Type B pancreatic cell (in vitro differentiated cells): ENCODE measurements at regions not wholly inside any gene's neighbourhood (a gene's known extent, or its start where the extent isn't known, plus 50 kb on each side); places are given as distances from the start of the nearest gene placed in this dataset.

Experiments
- DNase-seq: peaks from one replicate; pipeline ENCODE4 v3.0.0; 2021; ENCODE audit warnings: mixed read lengths; ENCODE audit not compliant: unreplicated experiment; ENCODE audit errors: extremely low spot score
- H3K27ac Mint-ChIP-seq: 2 replicates; pipeline ENCODE4 v1.8.0; 2021; ENCODE audit warnings: mild to moderate bottlenecking, mixed read lengths
- H3K27me3 Mint-ChIP-seq: 2 replicates; pipeline ENCODE4 v1.8.0; 2021; ENCODE audit warnings: mixed read lengths
- H3K36me3 Mint-ChIP-seq: 2 replicates; pipeline ENCODE4 v1.8.0; 2021; ENCODE audit warnings: mixed read lengths
- H3K4me1 Mint-ChIP-seq: one replicate; pipeline ENCODE4 v1.8.0; 2021; ENCODE audit warnings: mixed read lengths; ENCODE audit not compliant: unreplicated experiment
- H3K4me3 Mint-ChIP-seq: 2 replicates; pipeline ENCODE4 v1.8.0; 2021; ENCODE audit warnings: mild to moderate bottlenecking, mixed read lengths
- H3K9me3 Mint-ChIP-seq: 2 replicates; pipeline ENCODE4 v1.8.0; 2021; ENCODE audit warnings: mixed read lengths
- TF ChIP-seq, protein P1 (sequence below): fragments of 200-600 bp; sonication (generic); conservative IDR thresholded peaks from 2 replicates; pipeline ENCODE4 v1.5.0; 2021; ENCODE audit warnings: antibody characterized with exemption, mild to moderate bottlenecking

DNA sequence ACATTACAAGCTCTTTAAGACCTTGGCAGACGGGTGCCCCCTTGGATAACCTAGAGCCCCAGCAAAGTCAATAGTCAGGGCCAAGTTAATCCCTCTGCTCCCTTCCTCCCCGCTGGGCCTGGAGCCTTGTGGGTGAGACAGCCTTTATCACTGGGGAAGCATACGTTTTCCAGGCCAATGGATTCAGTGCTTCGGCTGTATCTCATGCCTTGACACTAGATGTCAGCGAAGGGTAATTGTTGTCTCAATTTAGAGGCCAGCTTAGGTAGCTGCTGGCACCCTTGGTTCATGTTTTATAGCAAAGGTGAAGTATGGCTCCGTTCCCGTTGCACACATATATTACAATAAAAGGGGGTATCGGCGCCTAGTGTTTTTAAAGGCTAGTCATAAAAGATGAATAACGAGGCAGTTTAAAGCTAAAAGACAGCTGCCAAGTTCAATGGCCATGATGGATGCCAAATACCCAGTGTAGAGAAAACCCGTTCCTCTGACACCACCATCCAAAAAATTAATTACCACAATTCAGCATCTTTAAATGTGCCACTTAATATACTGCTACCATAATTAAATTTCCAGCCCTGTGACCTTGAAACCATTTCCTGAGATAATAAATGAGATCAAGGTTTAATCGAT lies 52.3 kb upstream of the BNIP2 start:
- Mint-ChIP-seq H3K27me3 (peaks cover 26% of the 10 kb centered on the region), H3K4me1 (no peaks in the 10 kb centered on the region), H3K4me3 (no peak overlapping the region), H3K27ac (no peak overlapping the region), H3K9me3 (peaks cover 8% of the 10 kb centered on the region), H3K36me3 (no peaks in the 10 kb centered on the region)
- TF ChIP-seq, protein P1, sequence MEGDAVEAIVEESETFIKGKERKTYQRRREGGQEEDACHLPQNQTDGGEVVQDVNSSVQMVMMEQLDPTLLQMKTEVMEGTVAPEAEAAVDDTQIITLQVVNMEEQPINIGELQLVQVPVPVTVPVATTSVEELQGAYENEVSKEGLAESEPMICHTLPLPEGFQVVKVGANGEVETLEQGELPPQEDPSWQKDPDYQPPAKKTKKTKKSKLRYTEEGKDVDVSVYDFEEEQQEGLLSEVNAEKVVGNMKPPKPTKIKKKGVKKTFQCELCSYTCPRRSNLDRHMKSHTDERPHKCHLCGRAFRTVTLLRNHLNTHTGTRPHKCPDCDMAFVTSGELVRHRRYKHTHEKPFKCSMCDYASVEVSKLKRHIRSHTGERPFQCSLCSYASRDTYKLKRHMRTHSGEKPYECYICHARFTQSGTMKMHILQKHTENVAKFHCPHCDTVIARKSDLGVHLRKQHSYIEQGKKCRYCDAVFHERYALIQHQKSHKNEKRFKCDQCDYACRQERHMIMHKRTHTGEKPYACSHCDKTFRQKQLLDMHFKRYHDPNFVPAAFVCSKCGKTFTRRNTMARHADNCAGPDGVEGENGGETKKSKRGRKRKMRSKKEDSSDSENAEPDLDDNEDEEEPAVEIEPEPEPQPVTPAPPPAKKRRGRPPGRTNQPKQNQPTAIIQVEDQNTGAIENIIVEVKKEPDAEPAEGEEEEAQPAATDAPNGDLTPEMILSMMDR, result peak; percentile 51
- DNase-seq, result no peak

DNA sequence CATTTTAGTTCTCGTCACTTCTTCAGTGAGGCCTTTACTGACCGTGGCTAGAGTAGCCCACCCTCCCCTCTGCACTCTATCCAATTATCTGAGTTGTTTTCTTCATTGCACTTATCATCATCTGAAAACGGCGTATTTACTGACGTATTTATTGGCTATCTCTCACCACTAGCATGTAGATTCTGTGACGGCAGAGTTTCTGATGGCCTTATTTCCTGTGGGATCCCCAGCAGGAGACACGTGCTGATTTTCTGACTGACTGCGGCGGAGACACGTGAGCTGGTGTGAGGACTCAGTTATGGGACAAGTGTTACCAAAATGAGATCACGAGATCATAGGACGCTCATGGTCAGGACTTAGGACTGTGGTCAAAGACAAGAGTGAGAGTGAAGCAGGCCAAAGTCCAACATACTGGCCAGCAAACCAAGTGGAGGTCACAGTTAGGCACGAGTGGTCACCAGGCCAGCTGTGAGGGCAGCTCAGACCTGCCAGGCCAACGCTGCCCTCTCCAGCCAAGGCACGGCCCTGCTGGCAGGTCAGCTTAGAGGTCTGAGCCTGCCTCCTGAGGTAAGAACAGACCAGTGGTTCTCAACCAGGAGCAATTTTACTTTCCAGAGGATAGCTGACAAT lies 50.6 kb upstream of the BNIP2 start:
- H3K4me3 Mint-ChIP-seq, result no peak overlapping the region
- H3K27ac Mint-ChIP-seq, result no peak overlapping the region

More for the DNA sequence above, 50.6 kb upstream of the BNIP2 start:
- TF ChIP-seq, protein P1, result no peak
- Mint-ChIP-seq H3K9me3 (peaks cover 8% of the 10 kb centered on the region), H3K4me1 (no peaks in the 10 kb centered on the region), H3K27me3 (peaks cover 20% of the 10 kb centered on the region), H3K36me3 (no peaks in the 10 kb centered on the region)
- no peak for DNase-seq
